HG03354 (cell line): ENCODE measurements at regions not wholly inside any gene's neighbourhood (a gene's known extent, or its start where the extent isn't known, plus 50 kb on each side); places are given as distances from the start of the nearest gene placed in this dataset.
"Not testable (repeated sequence)": the region's sequence is repeated elsewhere in the genome, so short reads cannot be mapped to it uniquely, and the experiment has no call there.

Source experiments
- ATAC-seq: cut with Tn5 transposase; IDR thresholded peaks from one replicate; pipeline ENCODE4 v1.9.1; 2021; ENCODE audit warnings: mild to moderate bottlenecking; ENCODE audit not compliant: unreplicated experiment, poor library complexity, severe bottlenecking

DNA sequence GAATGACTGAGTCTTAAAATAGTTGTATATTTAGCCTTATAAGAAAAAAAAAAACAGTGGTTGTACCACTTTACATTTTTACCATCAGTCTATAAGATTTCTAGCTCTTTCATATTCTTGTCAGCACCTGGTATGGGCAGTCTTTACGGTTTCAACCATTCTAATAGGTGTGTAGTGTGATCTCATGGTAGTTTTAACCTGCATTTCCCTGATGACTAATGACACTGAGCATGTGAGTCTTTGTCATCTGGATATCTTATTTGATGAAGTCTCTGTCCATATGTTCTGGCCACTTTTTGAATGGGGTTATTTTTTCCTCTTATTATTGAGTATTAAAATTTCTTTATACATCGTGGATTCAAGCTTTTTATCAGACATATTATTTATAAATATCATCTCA, 365.3 kb upstream of the IGFBP3 start:
- no peak for ATAC-seq

DNA sequence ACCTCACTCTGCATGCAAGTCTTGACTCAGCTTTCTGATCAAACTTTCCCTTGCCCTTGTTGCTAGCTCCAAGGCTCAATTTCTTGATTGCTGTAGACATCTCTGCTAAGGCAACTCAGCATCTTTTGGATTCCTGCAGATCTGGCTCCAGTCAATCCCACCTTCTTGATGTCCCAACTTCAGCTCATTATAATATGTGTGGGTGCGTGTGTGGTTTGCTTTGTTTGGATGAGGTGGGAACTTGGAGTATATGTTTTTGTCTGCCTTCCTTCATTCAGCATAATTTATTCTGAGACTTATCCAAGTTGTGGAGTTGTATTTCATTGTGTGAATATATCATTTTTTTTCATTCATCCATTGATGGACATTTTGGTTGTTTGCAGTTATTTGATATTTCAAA, 364.8 kb upstream of the IGFBP3 start:
- ATAC-seq, result no peak

DNA sequence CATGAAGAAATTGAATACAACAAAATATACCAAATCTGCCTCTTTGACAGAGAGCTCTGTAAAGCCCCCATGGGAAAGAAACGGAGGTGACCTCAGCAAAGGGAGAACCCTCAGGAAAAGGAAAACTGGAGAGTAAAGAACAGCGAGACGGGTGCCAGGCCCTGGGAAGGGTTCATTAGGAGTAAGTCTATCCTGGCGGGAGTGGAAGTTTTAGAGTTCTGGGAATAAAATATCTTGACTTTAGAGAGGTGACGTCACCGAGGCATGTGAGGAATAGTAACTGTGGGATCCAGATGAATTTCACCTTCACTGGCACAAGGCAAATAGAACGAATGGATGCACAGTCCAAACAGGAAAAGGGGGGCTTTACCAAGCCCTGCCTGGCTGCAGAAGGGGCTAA, 362.8 kb upstream of the IGFBP3 start:
- no peak for ATAC-seq

DNA sequence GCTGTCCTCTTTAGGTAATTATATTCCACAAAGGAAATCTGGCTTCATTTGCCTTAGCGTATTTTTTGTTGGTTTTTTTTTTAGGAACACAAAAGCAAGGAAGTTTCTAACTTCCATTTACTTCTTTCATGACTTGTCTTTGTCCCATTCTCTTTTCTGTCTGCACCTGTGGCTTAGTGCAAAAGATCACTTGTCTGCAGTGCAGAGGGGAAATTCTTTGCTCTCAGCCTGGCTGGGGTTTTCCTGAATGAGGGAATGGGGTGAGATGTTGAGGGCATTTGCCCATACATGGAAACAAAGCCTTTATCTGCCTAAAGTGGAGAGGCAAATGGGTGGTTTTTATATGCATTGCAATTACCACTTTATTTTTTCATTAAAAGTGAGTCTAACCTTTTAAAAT, 361.1 kb upstream of the IGFBP3 start:
- no peak for ATAC-seq

DNA sequence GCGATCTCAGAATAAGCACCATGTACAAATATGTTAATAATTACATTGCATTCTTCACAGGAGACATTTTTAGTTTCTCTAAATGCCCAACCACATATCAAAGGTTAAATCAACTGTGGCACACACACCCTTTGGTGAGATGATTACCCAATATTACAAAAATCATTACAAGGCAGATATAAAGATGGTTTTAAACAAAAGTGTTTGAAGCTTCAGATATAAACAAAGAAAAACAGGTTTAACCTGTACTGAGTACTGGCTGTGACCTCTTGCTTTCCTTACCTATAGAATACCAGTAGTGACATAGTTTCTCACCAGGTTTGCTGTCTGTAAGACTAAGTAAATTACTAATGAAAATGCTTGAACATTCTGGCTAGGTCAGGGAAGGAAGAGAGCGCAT, 360.0 kb upstream of the IGFBP3 start:
- ATAC-seq, result no peak

DNA sequence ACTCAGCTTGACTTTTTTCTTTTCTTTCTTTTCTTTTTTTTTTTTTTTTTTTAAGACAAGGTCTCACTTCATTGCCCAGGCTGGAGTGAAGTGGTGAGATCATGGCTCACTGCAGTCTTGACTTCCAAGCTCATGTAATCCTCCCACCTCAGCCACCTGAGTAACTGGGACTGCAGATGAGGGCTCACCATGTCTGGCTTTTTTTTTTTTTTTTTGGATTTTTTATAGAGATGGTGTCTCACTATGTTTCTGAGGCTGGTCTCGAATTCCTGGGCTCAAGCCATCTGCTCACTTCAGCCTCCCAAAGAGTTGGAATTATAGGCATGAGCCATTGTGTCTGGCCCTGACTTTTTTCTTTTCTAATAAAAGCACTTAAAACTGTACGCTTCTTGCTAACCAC, 358.2 kb upstream of the IGFBP3 start:
- ATAC-seq, result no peak

DNA sequence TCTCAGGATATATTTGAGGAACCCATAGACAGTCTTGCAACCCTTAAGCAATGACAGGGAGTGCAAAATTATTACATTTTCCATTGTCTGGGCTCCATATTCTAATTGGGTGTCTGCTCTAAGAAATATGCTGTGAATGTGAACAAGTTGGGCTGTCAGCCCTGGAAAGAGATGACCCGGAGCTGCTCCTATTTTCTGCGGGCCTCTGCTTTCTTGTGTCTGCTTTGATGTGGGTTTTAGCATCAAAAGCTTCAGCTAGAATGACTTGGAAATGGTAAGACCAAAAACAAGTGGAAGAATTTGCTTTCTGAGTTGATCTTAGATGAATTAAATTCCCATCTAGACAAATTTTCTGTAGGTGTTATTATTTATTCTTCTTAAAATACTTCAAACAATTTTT, 343.6 kb upstream of the IGFBP3 start:
- ATAC-seq, result no peak

DNA sequence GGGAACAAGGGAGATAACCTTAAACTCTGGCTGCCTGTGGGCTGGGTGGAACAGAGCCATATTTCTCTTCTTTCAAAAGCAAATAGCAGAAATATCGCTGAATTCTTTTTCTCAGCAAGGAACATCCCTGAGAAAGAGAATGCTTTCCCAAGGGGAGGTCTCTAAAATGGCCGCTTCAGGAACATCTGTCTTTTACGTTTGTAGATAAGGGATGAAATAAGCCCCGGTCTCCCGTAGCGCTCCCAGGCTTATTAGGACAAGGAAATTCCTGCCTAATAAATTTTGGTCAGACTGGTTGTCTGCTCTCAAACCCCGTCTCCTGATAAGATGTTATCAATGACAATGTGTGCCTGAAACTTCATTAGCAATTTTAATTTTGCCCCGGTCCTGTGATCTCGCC, 340.6 kb upstream of the IGFBP3 start:
- ATAC-seq, result not testable (repeated sequence)

DNA sequence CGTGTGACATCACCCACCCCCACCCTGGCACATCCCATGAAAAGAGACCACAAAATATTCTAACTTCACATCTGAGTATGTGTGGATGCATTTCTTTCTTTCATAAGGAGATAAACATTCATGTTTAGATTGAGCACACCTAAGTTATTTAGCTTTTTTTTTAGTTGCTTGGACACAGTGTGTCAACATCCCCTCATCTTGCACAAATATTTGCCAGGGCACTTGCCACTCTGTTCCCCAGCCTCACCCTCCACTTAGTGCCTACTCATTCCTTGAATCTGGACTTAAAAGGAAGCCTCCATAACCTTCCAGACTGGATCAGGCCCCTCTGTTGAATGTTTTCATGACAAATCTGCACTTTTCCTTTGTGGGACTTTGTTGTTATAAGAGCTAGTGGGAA, 338.9 kb upstream of the IGFBP3 start:
- ATAC-seq, result no peak

DNA sequence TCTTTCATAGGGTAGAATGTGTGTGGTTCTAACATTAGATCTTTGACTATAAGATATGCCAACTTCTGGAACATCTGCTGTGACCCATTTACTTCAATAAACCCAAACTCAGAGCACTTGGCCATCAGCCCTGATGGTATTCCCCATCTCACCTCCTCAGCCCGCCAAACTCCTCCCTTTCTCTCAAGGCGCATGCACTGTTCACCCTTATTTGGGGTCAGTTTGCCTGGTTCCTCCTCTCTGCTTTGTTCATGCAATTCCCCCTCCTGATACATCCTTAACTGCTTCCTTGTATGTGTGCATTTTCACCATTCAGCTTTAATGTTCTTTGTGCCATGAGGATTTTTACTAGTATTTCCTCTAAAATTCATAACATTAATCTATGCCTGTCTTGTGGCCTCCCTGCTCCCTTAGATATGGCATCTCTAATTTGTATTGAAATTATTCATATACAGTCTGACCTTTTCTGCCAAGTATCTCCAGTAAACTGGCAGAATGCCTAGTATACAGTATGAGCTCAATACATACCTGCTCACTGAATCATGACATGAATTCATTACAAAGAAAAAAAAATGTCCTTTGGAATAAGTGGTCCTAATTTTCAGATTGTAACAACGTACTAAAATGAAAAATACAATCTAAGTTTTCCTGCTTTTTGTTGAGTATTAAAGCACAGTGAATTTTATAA, 336.8 kb upstream of the IGFBP3 start:
- ATAC-seq, result no peak

DNA sequence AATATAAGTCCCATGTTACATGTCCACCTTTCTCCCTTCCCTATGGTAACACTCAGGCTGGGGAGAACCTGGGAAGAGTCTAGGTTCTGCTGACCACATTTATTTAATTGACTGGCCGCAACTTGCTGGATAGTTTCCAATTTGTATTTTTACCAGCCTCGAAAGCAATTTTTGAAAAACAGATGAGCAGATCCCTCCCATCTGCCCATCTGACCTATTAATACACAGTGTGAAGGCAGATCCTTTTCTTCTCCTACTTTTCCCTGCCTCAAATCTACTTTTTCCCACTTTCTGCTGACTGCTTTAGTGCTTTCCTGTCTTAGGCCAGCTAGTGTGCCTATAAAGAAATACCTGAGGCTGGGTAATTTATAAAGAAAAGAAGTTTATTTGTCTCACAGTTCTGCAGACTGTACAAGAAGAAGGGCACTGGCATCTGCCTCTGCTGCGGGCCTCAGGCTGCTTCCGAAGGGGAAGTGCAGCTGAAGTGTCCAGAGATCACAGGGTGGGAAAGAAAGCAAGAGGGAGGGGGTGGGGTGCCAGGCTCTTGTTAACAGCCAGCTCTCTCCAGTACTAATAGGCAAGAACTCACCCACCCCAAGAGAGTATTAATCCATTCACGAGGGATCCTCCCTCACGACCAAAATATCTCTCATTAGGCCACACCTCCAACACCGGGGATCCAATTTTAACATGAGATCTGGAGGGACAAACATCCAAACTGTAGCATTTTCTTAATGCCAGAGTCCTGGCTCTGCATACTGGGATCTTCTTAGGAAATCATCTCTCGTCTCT, 336.0 kb upstream of the IGFBP3 start:
- no peak for ATAC-seq

DNA sequence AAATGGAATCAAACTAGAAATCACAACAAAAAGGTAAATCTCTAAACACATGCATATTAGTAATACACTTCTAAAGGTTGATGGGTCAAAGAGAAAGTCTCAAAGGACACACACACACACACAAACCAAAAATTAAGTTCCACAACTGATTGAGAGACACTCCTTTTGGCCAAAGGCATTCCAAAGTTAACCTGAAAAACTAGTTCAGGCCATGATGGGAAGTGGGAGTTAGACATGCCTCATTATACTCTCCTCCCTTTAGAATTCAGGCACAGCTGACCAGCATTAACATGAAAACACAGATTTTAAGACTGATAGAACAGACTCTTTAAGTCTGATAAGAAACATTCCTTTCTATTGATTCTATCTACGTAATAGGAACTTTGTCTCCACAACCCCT, 332.4 kb upstream of the IGFBP3 start:
- ATAC-seq, result no peak

DNA sequence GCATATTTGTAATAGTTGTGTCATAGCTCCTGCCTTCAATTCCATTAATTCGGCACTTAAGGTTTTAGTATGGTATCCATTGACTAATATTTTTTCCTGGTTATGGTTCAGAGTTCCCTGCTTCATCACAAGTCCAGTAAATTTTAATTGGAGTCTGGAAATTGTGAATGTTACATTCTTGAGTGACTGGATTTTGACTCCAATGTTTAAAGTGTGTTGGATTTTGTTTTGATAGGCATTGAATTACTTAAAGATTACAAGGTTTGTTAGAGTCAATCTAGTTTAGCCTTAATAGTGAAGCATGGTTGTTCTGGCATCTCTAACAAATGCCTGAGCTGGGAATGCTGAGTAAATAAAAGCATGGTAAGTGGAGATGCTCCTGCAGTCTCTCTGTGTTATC, 326.6 kb upstream of the IGFBP3 start:
- ATAC-seq, result no peak

DNA sequence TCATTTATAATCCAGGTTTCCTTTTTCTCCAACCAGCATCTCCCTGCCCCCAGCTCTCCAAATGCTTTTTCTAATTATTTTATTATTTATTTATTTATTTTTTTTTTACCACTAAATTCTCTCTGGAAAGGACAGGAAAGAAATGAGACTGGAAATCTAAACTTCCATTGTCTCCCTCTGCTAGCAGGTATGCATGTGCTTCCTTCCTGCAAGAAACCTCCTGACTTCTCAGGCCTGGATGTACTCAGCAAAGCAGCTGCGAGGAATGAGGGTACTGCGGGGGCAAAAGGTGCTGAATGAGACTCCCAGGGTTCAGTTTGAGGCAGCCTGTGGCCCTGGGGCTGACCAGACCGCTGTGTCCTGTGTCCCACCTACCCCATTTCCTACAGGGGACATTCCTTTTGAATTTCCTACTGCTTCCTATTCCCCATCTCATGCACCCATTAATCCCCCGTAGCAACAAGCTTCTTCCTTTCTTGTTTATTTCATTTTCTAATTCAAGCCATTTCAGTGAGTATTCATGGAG, 324.6 kb upstream of the IGFBP3 start:
- no peak for ATAC-seq

DNA sequence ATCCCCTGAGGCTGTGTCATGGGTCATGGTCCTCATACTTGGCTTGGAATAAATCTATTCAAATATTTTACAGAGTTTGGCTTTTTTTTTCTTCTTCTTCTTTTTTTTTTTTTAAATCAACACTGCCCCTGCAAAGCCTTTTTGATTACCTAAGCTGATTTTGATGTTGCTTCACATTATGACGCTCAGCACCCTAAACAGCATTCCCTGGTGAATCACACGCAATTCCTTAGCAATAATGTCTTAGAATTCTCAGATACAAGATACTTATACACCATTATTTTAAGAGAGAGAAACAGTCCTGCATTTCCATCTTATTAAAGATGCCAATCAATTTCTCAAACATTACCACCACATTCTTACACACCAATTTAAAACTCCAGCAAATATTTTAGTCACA, 323.7 kb upstream of the IGFBP3 start:
- ATAC-seq, result no peak

DNA sequence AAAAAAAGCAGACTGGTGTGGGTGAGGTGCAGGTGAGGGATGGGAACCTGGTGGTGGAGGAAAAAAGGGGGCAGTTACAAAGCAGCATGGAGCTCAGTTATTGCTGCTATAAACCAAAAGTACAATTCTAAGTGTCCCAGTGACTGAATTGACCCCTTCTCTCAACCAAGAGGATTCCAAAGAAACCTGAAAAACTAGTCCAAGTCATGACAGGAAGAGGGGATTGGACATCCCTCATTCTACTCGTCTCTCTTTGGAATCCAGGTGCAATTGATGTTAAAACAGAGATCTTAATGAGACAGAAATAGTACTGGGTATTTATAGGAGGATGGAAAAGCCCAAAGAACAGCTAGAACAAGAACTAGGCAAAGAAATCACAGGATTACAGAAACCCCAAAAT, 322.3 kb upstream of the IGFBP3 start:
- no peak for ATAC-seq

DNA sequence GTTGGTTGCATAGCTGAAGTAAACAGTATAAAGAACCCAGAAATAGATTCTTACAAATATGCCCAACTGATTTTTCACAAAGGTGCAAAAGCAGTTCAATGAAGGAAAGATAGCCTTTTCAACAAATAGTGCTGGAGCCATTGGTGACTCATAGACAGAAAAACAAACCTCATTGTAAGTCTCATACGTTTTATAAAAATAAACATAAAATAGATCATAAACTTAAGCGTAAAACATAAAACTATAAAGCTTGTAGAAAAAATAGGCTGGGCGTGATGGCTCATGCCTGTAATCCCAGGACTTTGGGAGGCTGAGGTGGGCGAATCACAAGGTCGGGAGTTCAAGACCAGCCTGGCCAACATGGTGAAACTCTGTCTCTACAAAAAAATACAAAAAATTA, 318.8 kb upstream of the IGFBP3 start:
- no peak for ATAC-seq

DNA sequence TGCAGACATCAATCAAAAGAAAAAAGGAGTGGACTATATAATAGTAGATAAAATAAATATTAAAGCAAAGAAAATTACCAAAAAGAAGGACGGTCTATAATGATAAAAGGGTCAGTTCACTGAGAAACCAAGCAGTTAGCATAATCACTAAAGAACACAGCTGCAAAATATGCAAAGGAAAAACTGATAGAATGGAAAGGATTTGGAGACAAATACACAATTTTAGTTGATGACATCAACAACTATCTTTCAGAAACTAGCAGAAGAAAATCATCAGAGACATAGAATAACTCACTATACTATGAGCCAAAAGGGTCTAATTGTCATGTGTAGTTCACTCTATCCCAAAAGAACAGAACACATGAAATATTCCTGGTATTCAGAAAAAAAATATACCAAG, 316.4 kb upstream of the IGFBP3 start:
- no peak for ATAC-seq

DNA sequence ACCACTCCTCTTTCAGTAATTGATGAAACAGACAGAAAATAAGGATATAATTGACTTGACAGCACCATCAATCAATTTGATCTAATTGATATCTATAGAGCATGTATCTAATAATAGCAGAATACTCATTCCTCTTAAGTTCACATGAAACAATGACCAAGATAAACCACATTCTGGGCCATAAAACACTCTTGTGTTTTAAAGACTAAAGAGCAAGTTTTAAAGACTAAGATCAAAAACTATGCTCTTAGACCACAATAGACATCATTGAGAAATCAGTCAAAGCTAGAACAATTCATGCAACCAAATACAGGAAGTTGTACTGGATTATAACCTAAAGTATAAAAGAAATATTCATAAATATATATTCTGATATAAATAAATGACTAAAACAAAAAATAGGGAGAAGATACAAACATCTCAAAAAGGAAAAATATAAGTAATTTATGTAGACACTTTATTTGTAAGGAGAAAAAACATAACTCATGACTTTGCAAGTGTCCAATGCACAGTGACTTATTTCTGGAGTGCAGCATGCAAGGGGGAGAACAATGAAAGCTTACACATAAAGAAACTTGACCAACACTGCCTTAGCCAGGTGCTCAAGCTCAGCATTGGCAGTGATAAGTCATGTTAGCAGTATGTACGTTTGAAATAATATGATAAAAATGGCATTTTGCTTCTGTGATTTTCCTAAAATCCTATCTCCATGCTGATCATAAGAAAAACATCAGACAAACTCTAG, 312.7 kb upstream of the IGFBP3 start:
- ATAC-seq, result no peak

DNA sequence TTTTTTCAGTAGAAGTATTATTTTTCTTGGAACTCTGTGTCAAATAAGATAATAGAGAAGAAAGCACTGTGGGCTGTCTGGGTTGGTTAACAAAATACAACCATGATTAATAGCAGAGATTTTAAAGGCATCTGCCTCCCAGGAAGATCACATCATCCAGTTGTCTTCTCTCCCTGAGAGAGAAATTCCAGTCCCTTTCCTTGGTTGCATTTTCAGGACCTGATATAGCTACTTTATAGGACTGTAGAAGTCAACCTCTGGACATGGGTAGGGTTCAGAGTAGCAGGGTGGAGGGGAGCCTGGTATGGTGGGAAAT, 309.9 kb upstream of the IGFBP3 start:
- ATAC-seq, result no peak
